Activated CD4-positive, alpha-beta T cell treated with anti-CD3 and anti-CD28 coated beads, Interleukin-10, Interleukin-2, amounts not matched to agents 100 ng/mL and 50 ng/mL, durations not matched to agents 16 hours and 8 hours (primary cell): ENCODE measurements at regions not wholly inside any gene's neighbourhood (a gene's known extent, or its start where the extent isn't known, plus 50 kb on each side); places are given as distances from the start of the nearest gene placed in this dataset.

Experiments used
- DNase-seq: peaks from one replicate; pipeline ENCODE4 v3.0.0-alpha.2; 2020

GRCh38 chr11:69395287-69395686 is 86.2 kb upstream of the LINC01488 start:
- no peak for DNase-seq

- no peak for DNase-seq
Measured at GRCh38 chr11:69396051-69396947, 85.2 kb upstream of the LINC01488 start.

- DNase-seq, result no peak
Measured at GRCh38 chr11:69396948-69397307, 84.5 kb upstream of the LINC01488 start.

GRCh38 chr11:69397732-69398131 is 83.7 kb upstream of the LINC01488 start:
- DNase-seq, result no peak

GRCh38 chr11:69398529-69399492 is 82.7 kb upstream of the LINC01488 start:
- DNase-seq, result no peak

- DNase-seq, result no peak
Measured at GRCh38 chr11:69400140-69400539, 81.3 kb upstream of the LINC01488 start.

GRCh38 chr11:69400771-69401590 is 80.5 kb upstream of the LINC01488 start:
- DNase-seq, result no peak

GRCh38 chr11:69401715-69402114 is 79.7 kb upstream of the LINC01488 start:
- DNase-seq, result no peak

GRCh38 chr11:69402251-69402887 is 79.1 kb upstream of the LINC01488 start:
- DNase-seq, result no peak

- no peak for DNase-seq
Measured at GRCh38 chr11:69403556-69404215, 77.8 kb upstream of the LINC01488 start.

- DNase-seq, result no peak
Measured at GRCh38 chr11:69406060-69406459, 75.4 kb upstream of the LINC01488 start.

- no peak for DNase-seq
Measured at GRCh38 chr11:69409812-69410645, 71.4 kb upstream of the LINC01488 start.

- peak; percentile 39 for DNase-seq
Measured at GRCh38 chr11:69411257-69411924, 70.1 kb upstream of the LINC01488 start.

- no peak for DNase-seq
Measured at GRCh38 chr11:69413015-69413801, 68.3 kb upstream of the LINC01488 start.

GRCh38 chr11:69413993-69414392 is 67.5 kb upstream of the LINC01488 start:
- DNase-seq, result no peak

GRCh38 chr11:69414773-69415187 is 66.7 kb upstream of the LINC01488 start:
- no peak for DNase-seq

- no peak for DNase-seq
Measured at GRCh38 chr11:69415411-69416142, 65.9 kb upstream of the LINC01488 start.

GRCh38 chr11:69416143-69416515 is 65.3 kb upstream of the LINC01488 start:
- no peak for DNase-seq
